ENCODE measurements at regions not wholly inside any gene's neighbourhood (a gene's known extent, or its start where the extent isn't known, plus 50 kb on each side); places are given as distances from the start of the nearest gene placed in this dataset.

GRCh38 chrX:457292-457679 is 70.6 kb upstream of the PPP2R3B start:
- no peak for TF ChIP-seq CTCF (IDR thresholded peaks at IDR 0.05)
- TF ChIP-seq POLR2A (IDR thresholded peaks at IDR 0.05) = no peak

Measured in esophagus squamous epithelium (tissue), 4 donors.